ENCODE measurements at regions not wholly inside any gene's neighbourhood (a gene's known extent, or its start where the extent isn't known, plus 50 kb on each side); places are given as distances from the start of the nearest gene placed in this dataset.

DNA sequence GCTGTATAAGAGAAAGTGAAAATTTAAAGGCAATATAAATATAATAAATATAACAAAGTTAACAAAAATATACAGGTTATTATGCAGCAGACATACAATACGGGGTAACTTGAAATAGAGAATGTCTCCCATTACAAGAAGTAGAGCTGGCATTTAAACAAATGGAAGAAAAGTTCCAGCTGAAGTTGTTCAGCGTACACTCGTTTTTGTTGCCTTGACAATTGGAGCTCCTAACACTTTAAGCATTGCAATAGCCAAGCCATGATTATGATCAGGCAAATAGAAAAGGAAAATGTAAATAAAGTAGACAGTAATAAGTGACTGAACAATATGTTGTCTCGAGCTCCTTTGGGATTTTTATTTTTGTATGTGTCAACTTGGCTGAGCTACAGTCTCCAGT lies 737.8 kb upstream of the CELF2 start:
- TF ChIP-seq, protein P1, sequence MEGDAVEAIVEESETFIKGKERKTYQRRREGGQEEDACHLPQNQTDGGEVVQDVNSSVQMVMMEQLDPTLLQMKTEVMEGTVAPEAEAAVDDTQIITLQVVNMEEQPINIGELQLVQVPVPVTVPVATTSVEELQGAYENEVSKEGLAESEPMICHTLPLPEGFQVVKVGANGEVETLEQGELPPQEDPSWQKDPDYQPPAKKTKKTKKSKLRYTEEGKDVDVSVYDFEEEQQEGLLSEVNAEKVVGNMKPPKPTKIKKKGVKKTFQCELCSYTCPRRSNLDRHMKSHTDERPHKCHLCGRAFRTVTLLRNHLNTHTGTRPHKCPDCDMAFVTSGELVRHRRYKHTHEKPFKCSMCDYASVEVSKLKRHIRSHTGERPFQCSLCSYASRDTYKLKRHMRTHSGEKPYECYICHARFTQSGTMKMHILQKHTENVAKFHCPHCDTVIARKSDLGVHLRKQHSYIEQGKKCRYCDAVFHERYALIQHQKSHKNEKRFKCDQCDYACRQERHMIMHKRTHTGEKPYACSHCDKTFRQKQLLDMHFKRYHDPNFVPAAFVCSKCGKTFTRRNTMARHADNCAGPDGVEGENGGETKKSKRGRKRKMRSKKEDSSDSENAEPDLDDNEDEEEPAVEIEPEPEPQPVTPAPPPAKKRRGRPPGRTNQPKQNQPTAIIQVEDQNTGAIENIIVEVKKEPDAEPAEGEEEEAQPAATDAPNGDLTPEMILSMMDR (IDR thresholded peaks at IDR 0.05; ENCODE audit: low read depth, low read length, missing input control): no peak
- TF ChIP-seq, protein P2, sequence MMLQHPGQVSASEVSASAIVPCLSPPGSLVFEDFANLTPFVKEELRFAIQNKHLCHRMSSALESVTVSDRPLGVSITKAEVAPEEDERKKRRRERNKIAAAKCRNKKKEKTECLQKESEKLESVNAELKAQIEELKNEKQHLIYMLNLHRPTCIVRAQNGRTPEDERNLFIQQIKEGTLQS (IDR thresholded peaks at IDR 0.05): no peak
- TF ChIP-seq RAD21 (IDR thresholded peaks at IDR 0.05) (no peak), YY1 (IDR thresholded peaks at IDR 0.05) (no peak), TAF1 (conservative IDR thresholded peaks at IDR 0.05) (no peak), SP1 (IDR thresholded peaks at IDR 0.05) (no peak), FOXA1 (IDR thresholded peaks at IDR 0.05) (no peak), EGR1 (IDR thresholded peaks at IDR 0.05; ENCODE audit: low read depth in 2 of 2) (no peak), RXRA (IDR thresholded peaks at IDR 0.05) (no peak), NR2F2 (IDR thresholded peaks at IDR 0.05) (no peak)
- TF ChIP-seq, protein P3, sequence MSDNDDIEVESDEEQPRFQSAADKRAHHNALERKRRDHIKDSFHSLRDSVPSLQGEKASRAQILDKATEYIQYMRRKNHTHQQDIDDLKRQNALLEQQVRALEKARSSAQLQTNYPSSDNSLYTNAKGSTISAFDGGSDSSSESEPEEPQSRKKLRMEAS (IDR thresholded peaks at IDR 0.05): no peak
- TF ChIP-seq, protein P4, sequence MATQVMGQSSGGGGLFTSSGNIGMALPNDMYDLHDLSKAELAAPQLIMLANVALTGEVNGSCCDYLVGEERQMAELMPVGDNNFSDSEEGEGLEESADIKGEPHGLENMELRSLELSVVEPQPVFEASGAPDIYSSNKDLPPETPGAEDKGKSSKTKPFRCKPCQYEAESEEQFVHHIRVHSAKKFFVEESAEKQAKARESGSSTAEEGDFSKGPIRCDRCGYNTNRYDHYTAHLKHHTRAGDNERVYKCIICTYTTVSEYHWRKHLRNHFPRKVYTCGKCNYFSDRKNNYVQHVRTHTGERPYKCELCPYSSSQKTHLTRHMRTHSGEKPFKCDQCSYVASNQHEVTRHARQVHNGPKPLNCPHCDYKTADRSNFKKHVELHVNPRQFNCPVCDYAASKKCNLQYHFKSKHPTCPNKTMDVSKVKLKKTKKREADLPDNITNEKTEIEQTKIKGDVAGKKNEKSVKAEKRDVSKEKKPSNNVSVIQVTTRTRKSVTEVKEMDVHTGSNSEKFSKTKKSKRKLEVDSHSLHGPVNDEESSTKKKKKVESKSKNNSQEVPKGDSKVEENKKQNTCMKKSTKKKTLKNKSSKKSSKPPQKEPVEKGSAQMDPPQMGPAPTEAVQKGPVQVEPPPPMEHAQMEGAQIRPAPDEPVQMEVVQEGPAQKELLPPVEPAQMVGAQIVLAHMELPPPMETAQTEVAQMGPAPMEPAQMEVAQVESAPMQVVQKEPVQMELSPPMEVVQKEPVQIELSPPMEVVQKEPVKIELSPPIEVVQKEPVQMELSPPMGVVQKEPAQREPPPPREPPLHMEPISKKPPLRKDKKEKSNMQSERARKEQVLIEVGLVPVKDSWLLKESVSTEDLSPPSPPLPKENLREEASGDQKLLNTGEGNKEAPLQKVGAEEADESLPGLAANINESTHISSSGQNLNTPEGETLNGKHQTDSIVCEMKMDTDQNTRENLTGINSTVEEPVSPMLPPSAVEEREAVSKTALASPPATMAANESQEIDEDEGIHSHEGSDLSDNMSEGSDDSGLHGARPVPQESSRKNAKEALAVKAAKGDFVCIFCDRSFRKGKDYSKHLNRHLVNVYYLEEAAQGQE (IDR thresholded peaks at IDR 0.05): no peak
